IMR-90 (cell line): ENCODE measurements at regions not wholly inside any gene's neighbourhood (a gene's known extent, or its start where the extent isn't known, plus 50 kb on each side); places are given as distances from the start of the nearest gene placed in this dataset.
"Not testable (repeated sequence)": the region's sequence is repeated elsewhere in the genome, so short reads cannot be mapped to it uniquely, and the experiment has no call there.

Experiments
- ATAC-seq: fragments of 200-7000 bp; cut with Tn5 transposase; 2 replicates; pipeline ENCODE4 v1.9.1; 2020; ENCODE audit warnings: low read depth, mild to moderate bottlenecking, moderate library complexity
- BruUV-seq: library from RNA; stranded (reverse); fragments of 400-500 nt; replicated peaks from 2 replicates; lab custom pipeline; 2021; lab: Mats Ljungman, UMichigan
- CTCF ChIA-PET: fragments of 300-600 bp; formaldehyde crosslinking; extraction: SDS; loops from one replicate; lab custom pipeline; 2021; ENCODE audit warnings: antibody characterized with exemption; lab: Yijun Ruan, JAX
- POLR2A ChIA-PET: fragments of 300-600 bp; sonication (Branson Sonifier 250); formaldehyde crosslinking; loops from one replicate; lab custom pipeline; 2022; ENCODE audit warnings: antibody characterized with exemption; ENCODE audit not compliant: unreplicated experiment; lab: Charles Lee
- DNase-seq: peaks from one replicate; pipeline ENCODE4 v3.0.0; 2013
- H2AFZ ChIP-seq: replicated peaks from 2 replicates; pipeline ENCODE3; 2013; ENCODE audit warnings: low read length, mild to moderate bottlenecking; ENCODE audit not compliant: poor library complexity
- H2AK5ac ChIP-seq: 2 replicates; pipeline ENCODE4 v1.6.1; 2013; ENCODE audit warnings: low read depth, low read length, inconsistent platforms
- H2AK9ac ChIP-seq: replicated peaks from 2 replicates; pipeline ENCODE3; 2013; ENCODE audit warnings: mild to moderate bottlenecking, low read depth, low read length, moderate library complexity; ENCODE audit not compliant: poor library complexity
- H2BK120ac ChIP-seq: 2 replicates; pipeline ENCODE4 v1.6.1; 2013; ENCODE audit warnings: low read depth, low read length, inconsistent platforms
- H2BK15ac ChIP-seq: 3 replicates; pipeline ENCODE4 v1.6.1; 2013; ENCODE audit warnings: low read depth, low read length, inconsistent platforms
- H2BK20ac ChIP-seq: 2 replicates; pipeline ENCODE4 v1.6.1; 2013; ENCODE audit warnings: low read depth, mild to moderate bottlenecking, inconsistent platforms, low read length, moderate library complexity
- H2BK5ac ChIP-seq: 2 replicates; pipeline ENCODE4 v1.6.1; 2013; ENCODE audit warnings: mild to moderate bottlenecking, low read depth, low read length, inconsistent platforms; ENCODE audit not compliant: poor library complexity, severe bottlenecking
- H3K14ac ChIP-seq: replicated peaks from 2 replicates; pipeline ENCODE4 v1.6.1; 2013; ENCODE audit warnings: low read depth, low read length, inconsistent platforms
- H3K18ac ChIP-seq: 2 replicates; pipeline ENCODE4 v1.6.1; 2013; ENCODE audit warnings: low read depth, low read length, control low read depth
- H3K23ac ChIP-seq: 2 replicates; pipeline ENCODE4 v1.6.1; 2013; ENCODE audit warnings: low read depth, low read length, inconsistent platforms
- H3K27ac ChIP-seq: 2 replicates; pipeline ENCODE4 v1.5.1; 2013; ENCODE audit warnings: mild to moderate bottlenecking, control low read depth, low read length; ENCODE audit not compliant: insufficient read depth
- H3K27me3 ChIP-seq: 2 replicates; pipeline ENCODE4 v1.6.1; 2013; ENCODE audit warnings: low read length; ENCODE audit not compliant: control insufficient read depth, insufficient read depth
- H3K36me3 ChIP-seq: 2 replicates; pipeline ENCODE4 v1.6.1; 2013; ENCODE audit warnings: low read length, mixed read lengths; ENCODE audit not compliant: control insufficient read depth, insufficient read depth
- H3K4ac ChIP-seq: 2 replicates; pipeline ENCODE4 v1.6.1; 2013; ENCODE audit warnings: low read depth, low read length, inconsistent platforms
- H3K4me1 ChIP-seq: 2 replicates; pipeline ENCODE4 v1.6.1; 2013; ENCODE audit warnings: low read length, mixed read lengths; ENCODE audit not compliant: control insufficient read depth, insufficient read depth
- H3K4me2 ChIP-seq: 2 replicates; pipeline ENCODE4 v1.6.1; 2013; ENCODE audit warnings: low read depth, mild to moderate bottlenecking, control low read depth, low read length, moderate library complexity
- H3K4me3 ChIP-seq: 2 replicates; pipeline ENCODE4 v1.5.1; 2013; ENCODE audit warnings: low read depth, mild to moderate bottlenecking, control low read depth, low read length, moderate library complexity; ENCODE audit not compliant: insufficient read depth
- H3K56ac ChIP-seq: 2 replicates; pipeline ENCODE4 v1.6.1; 2013; ENCODE audit warnings: low read length, inconsistent platforms; ENCODE audit not compliant: insufficient read depth; ENCODE audit errors: extremely low read depth
- H3K79me1 ChIP-seq, 2 experiments: 2 replicates each; pipeline ENCODE4 v1.6.1; 2013; ENCODE audit warnings: low read length in 2 of 2, inconsistent platforms in 1 of 2, low read depth in 1 of 2
- H3K9ac ChIP-seq: 2 replicates; pipeline ENCODE4 v1.6.1; 2013; ENCODE audit warnings: low read depth, low read length, control low read depth
- H3K9me1 ChIP-seq: 2 replicates; pipeline ENCODE4 v1.6.1; 2013; ENCODE audit warnings: low read length, inconsistent platforms; ENCODE audit not compliant: insufficient read depth
- H3K9me3 ChIP-seq: 2 replicates; pipeline ENCODE4 v1.6.1; 2013; ENCODE audit warnings: low read length; ENCODE audit not compliant: control insufficient read depth, insufficient read depth
- H4K20me1 ChIP-seq: 2 replicates; pipeline ENCODE4 v1.6.1; 2013; ENCODE audit warnings: low read length, inconsistent platforms; ENCODE audit not compliant: insufficient read depth
- H4K5ac ChIP-seq: 2 replicates; pipeline ENCODE4 v1.6.1; 2013; ENCODE audit warnings: mild to moderate bottlenecking, low read depth, low read length, control low read depth
- H4K8ac ChIP-seq, 2 experiments: 2 replicates each; pipeline ENCODE4 v1.6.1; 2013; ENCODE audit warnings: low read depth in 2 of 2, low read length in 2 of 2, control low read depth in 1 of 2, inconsistent platforms in 1 of 2
- H4K91ac ChIP-seq: 2 replicates; pipeline ENCODE4 v1.6.1; 2013; ENCODE audit warnings: low read depth, low read length, inconsistent platforms; ENCODE audit not compliant: insufficient read depth
- WGBS, 2 experiments: methylation state at CpG; one replicate each; pipeline versions ENCODE4 v1.1.5 to v1.1.7; 2013; ENCODE audit warnings: missing lambda C conversion rate in 2 of 2; ENCODE audit not compliant: insufficient read length in 1 of 2; ENCODE audit errors: extremely low coverage in 2 of 2; 5-methylcytosine and 5-hydroxymethylcytosine counted together
- dilution Hi-C: fragments of 300-500 bp; cut with HindIII; formaldehyde crosslinking; loops from one replicate; pipeline ENCODE4 v1.14.3; 2018; ENCODE audit warnings: low sequenced_read_pairs; ENCODE audit not compliant: unreplicated experiment
- in situ Hi-C: fragments of 300-500 bp; cut with MboI; formaldehyde crosslinking; loops from 3 replicates; pipeline ENCODE4 v1.14.3; 2019; ENCODE audit warnings: low sequenced_read_pairs, inconsistent platforms, mixed read lengths
- intact Hi-C: fragments of 100-400 bp; cut with micrococcal nuclease; formaldehyde crosslinking; loops from 2 replicates; pipeline ENCODE4 v1.10.0; 2022

DNA sequence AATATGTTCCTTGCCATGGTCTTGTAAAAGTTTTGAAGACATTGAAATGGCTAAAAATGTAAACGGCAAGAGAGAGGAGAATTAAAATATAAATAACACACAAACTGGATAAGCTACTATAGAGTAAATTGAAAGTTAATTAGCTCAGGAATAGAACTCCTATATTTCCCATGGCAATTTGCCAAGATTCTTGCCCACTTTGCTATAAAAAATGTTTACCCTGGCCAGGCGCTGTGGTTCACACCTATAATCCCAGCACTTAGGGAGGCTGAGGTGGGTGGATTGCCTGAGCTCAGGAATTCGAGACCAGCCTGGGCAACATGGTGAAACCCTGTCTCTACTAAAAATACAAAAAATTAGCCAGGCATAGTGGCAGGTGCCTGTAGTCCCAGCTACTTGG, 138.6 kb downstream of the S1PR1 start:
- WGBS, 2 experiments, result no CpG with 5 or more reads among the region's 3 CpGs
- CTCF ChIA-PET, H3K18ac ChIP-seq, H3K4me2 ChIP-seq, in situ Hi-C loops, H2BK20ac ChIP-seq, H4K91ac ChIP-seq, H3K4me1 ChIP-seq, H2AK5ac ChIP-seq, H2BK120ac ChIP-seq, BruUV-seq, H3K36me3 ChIP-seq, H3K23ac ChIP-seq, H3K9ac ChIP-seq, ATAC-seq, H3K27ac ChIP-seq, POLR2A ChIA-PET, H3K56ac ChIP-seq, H3K9me3 ChIP-seq, H3K14ac ChIP-seq, H2BK15ac ChIP-seq, dilution Hi-C loops, DNase-seq, intact Hi-C loops, H2BK5ac ChIP-seq, H4K8ac ChIP-seq, H3K9me1 ChIP-seq, H4K5ac ChIP-seq, H3K27me3 ChIP-seq, H4K20me1 ChIP-seq, H2AK9ac ChIP-seq, H3K4me3 ChIP-seq, H2AFZ ChIP-seq, H3K4ac ChIP-seq, H3K79me1 ChIP-seq: not testable (repeated sequence)
